Heart left ventricle (tissue), 13 donors: ENCODE measurements at regions not wholly inside any gene's neighbourhood (a gene's known extent, or its start where the extent isn't known, plus 50 kb on each side); places are given as distances from the start of the nearest gene placed in this dataset.

Source experiments
- CTCF ChIP-seq, 12 donors: fragments of 200-600 bp; sonication (generic) in 4 of 12; IDR thresholded peaks; one replicate each; pipeline versions ENCODE4 v1.5.0 to v1.8.0; 2018 to 2022; ENCODE audit warnings: antibody characterized with exemption in 12 of 12, mild to moderate bottlenecking in 5 of 12
- POLR2A ChIP-seq, 2 donors: fragments of 450-650 bp; IDR thresholded peaks; one replicate each; pipeline ENCODE4 v1.6.1; 2017; ENCODE audit warnings: antibody characterized with exemption in 2 of 2, mild to moderate bottlenecking in 2 of 2, moderate library complexity in 2 of 2
- donor health status: ischemic (EF 13 %, LVEDD 7.1; RV severe dilation, severe dysfunction).
- donor health status: DM: no; HTN: yes; CAD: no.
- donor health status: DM: no; HTN: no; CAD: no.
- donor health status: ischemic (EF 25% LVEDD 6.9; RV normal size, moderate dysfunction).
- donor health status: ischemic (EF 25% LVEDD 5.7; RV mildly dilated, moderate dysfunction).
- donor health status: ischemic (EF 35%, LVEDD 5.7; RV mildly dilated, moderate dysfunction).
- donor health status: nonischemic (EF 11% LVEDD 7.7; RV severe dilation, severe dysfunction).
- donor health status: DM: yes; HTN: yes; CAD: no.
- donor health status: PGD.
- donor health status: ischemic (EF 29% LVEDD 5.4; RV normal size, mild dysfunction).
- donor health status: nonischemic (EF 23%, LVEDD 6.1; RV moderate dilation, normal function).

GRCh38 chr2:123040506-123040905, 984.6 kb upstream of the CNTNAP5 start:
- TF ChIP-seq POLR2A (IDR thresholded peaks at IDR 0.05) (no peak), CTCF (IDR thresholded peaks at IDR 0.05) (no peak)
